NK-92 (cell line): ENCODE measurements at regions not wholly inside any gene's neighbourhood (a gene's known extent, or its start where the extent isn't known, plus 50 kb on each side); places are given as distances from the start of the nearest gene placed in this dataset.

ENCODE experiments used
- DNase-seq: peaks from one replicate; lab custom pipeline; 2025; ENCODE audit not compliant: unreplicated experiment; lab: John Stamatoyannopoulos, UW

DNA sequence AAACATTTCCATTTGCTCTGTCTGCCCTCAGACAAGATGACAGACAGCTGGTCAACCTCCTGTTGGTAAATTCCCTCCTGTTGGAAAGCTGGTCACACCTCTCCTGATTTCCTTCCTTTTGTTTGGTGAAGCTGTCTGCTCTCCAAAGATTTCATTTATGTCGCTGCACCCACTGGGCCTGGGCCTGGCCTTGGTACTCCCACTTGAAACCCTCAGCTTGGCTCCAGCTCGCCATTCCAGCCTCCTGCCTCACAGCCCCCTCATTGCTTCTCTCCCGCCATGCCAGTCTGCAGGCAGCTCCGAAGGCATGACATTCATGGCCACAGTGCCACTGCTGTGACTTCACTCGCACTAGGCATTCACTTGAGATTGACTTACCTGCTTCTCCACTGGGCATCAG, 451.8 kb downstream of the VRK1 start:
- no peak for DNase-seq

- no peak for DNase-seq
Observed at GRCh38 chr14:97250931-97251330, 453.7 kb downstream of the VRK1 start.

GRCh38 chr14:97251491-97252155, 454.4 kb downstream of the VRK1 start:
- no peak for DNase-seq

- no peak for DNase-seq
Observed at GRCh38 chr14:97253756-97254155, 456.6 kb downstream of the VRK1 start.

GRCh38 chr14:97262336-97262735, 465.2 kb downstream of the VRK1 start:
- no peak for DNase-seq

DNA sequence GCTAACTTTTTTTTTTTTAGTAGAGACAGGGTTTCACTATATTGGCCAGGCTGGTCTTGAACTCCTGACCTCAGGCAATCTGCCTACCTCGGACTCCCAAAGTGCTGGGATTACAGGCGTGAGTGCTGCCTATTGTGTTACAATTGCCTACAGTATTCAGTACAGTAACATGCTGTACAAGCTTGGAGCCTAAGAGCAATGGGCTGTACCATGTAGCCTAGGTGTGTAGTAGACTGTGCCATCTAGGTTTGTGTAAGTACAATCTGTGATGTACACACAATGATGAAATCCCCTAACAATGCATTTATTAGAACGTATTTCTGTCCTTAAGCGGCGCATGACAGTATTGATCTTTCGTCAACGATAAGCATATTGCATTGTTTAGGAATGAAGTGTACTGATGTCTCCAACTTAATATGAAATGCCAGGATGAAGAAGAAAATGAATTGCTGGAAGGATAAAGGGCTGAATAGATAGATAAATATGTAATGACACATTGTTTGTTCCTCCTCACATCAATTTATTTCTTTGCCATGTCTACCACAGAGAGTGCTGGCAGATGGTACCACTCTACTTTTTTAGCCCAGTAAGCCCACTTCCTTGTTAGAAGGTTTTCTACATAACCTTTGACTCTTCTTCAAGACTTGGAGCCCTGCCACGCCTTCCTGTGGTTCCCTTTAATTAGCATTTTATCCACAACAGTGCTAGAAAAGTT, 467.5 kb downstream of the VRK1 start:
- DNase-seq = no peak

DNA sequence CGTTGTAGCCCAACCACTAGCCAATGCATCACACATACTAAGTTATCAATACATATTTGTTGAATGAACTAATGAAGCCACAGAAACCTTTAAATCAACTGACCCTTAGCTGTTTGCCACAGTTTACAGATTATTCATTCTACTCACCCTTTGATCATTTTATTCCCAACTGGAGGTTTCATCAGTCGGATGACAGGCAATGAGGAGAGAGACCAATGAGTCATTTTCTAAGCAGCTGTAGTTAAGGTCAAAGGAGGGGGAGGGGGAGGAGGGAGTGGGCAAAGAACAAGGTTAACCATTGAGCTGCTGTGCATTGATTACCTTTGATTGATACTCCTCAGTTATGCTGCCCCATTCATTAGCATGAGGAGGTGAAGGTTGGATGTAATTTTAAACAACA, 469.5 kb downstream of the VRK1 start:
- DNase-seq = no peak

GRCh38 chr14:97267509-97267908, 470.3 kb downstream of the VRK1 start:
- no peak for DNase-seq

DNA sequence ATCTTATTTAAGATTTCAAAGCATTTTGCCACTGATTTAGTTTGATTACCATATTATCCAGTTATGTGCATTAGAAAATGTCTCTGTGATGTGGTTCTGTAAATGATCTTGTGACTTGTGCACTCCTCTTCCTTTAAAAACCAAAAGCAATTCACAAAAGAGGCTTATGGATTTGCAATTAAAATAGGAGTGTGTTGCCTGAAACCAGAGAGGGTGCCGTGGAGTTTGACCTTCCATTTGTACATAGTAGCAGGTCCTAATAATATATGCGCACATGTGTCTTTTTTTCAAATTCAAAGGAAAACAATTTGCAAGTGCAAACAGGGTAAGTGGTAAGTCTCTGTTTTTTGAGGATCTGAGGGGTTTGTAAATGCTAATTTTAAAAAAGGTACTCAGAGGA, 470.9 kb downstream of the VRK1 start:
- DNase-seq = no peak

DNA sequence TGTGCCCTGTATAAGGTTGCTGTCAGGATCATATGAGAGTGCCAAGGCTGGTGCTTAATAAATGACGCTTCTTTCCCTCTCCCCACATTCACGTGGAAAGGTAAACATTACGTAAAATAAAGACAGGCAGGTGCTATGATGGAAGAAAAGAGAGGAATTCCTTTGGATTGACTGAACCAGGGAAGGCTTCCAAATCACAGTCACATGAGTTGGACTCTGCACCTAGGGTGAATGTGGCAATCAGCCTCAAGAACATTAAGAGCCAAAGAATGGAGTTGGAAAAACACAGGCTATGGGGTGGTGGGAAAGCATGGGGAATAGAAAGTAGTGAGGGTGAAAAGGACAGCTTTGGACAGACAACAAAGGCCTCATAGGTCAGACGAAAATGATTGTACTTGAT, 473.1 kb downstream of the VRK1 start:
- no peak for DNase-seq

- DNase-seq = no peak
Observed at GRCh38 chr14:97271451-97271960, 474.3 kb downstream of the VRK1 start.

DNA sequence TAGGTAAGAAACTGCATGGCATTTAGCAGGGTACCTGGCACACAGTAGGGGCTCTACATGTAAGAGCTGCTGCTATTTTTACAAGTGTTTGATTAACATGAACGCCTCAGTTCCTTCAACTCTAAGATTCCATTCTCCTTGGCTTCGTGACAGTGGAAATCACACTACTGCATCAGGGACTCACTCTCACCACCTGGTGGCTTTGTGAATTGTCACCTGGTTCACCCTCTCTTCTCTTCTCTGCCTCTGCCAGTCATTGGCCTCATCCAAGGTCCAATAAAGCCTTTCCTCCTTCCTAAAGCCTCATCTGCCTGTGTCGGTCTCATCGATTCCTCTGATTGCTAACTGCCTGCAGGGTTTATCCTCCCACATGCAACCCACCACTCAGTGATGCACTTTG, 476.4 kb downstream of the VRK1 start:
- no peak for DNase-seq

DNA sequence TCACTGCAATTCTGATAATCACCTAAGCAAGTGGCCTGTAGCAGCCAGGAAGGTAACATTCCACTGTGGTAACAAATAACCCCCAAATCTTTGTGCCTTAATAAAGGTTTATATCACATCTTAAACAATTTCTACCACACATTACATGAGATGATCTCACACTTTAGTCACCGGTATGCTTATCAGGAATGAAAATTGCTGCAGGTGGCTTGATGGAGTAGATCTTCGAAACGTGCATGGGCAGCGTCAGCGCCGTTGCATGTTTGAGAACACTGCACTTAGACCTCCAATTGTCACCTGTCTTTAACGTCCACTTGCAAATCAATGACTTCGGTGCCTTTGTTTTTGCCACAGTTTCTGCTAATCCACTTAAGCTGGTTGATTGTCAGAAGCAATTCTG, 477.4 kb downstream of the VRK1 start:
- no peak for DNase-seq

DNA sequence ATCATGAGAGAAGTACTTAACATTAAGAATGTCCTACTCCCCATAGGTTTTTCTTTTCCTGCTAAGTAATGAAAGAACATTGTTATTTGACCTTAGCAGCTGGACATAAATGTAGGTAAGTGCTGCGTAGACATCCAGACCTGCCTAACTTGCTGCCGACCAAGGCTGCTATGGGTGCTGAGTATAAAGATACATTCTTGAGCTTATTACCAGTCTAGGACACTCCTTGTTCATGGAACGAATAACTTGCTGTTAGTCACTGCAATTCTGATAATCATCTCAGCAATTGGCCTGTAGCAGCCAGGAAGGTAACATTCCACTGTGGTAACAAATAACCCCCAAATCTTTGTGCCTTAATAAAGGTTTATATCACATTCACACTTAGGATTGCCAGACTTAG, 478.1 kb downstream of the VRK1 start:
- no peak for DNase-seq

- no peak for DNase-seq
Observed at GRCh38 chr14:97276573-97276972, 479.4 kb downstream of the VRK1 start.

GRCh38 chr14:97277711-97278110, 480.5 kb downstream of the VRK1 start:
- no peak for DNase-seq

GRCh38 chr14:97280526-97280925, 483.3 kb downstream of the VRK1 start:
- no peak for DNase-seq

DNA sequence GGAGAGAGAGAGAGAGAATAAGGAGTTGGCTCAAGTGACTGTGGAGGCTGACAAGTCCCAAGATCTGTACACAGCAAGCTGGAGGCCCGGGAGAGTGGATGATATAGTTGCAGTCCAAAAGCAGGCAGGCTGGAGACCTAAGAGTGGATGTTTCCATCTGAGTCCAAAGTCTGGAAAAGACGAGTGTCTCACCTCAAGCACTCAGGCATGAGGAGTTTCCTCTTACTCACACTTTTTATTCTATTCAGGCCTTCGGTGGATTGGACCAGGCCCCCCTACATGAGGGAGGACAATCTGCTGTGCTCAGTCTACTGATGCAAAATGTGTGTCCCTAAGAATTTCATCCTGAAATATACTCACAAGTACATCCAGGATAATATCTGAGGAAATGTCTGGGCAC, 484.6 kb downstream of the VRK1 start:
- no peak for DNase-seq

GRCh38 chr14:97282210-97283004, 485.2 kb downstream of the VRK1 start:
- DNase-seq = no peak

DNA sequence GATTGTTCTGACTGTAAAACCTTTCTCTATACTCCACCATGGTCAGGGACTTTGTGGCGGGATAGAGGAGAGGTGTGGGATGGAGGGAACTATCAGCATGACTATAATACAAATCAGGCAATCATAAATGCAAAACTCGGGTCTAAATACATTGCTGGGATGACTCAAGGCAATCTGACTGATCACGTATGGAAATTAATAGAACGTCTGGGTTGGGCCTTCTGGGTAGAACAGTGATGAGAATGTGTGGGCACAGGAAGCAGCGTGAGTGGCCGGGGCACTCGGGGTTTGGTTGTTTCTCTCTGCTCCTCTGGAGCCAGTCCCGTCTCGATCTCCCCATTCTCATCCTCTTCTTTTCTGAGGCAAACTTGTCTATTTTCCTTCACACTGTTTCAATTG, 485.8 kb downstream of the VRK1 start:
- no peak for DNase-seq

GRCh38 chr14:97283426-97283825, 486.2 kb downstream of the VRK1 start:
- DNase-seq = no peak

- DNase-seq = no peak
Observed at GRCh38 chr14:97283841-97284240, 486.7 kb downstream of the VRK1 start.
